ENCODE measurements at regions not wholly inside any gene's neighbourhood (a gene's known extent, or its start where the extent isn't known, plus 50 kb on each side); places are given as distances from the start of the nearest gene placed in this dataset.

- Histone ChIP-seq H3K4me1 (peaks cover 0 to 12% (median 0%) of the 10 kb centered on the region in 4 donors), H3K4me3 (no peak overlapping the region), H3K9me3 (no peaks in the 10 kb centered on the region), H3K36me3 (no peaks in the 10 kb centered on the region), H3K27ac (no peak overlapping the region), H3K27me3 (peaks cover 0 to 3% of the 10 kb centered on the region in 2 donors)
- WGBS, 2 donors: 58 to 64% methylated on average over 5 of the region's 5 CpGs
- TF ChIP-seq EP300 (IDR thresholded peaks at IDR 0.05) (no peak), CTCF (IDR thresholded peaks at IDR 0.05) (no peak), POLR2A (IDR thresholded peaks at IDR 0.05) (no peak)
- DNase-seq (ENCODE audit: low spot score in 2 of 2): no peak
Observed at GRCh38 chr15:69891070-69891536, 206.6 kb downstream of the TLE3 start.

GRCh38 chr15:69891606-69892005, 206.1 kb downstream of the TLE3 start:
- 85 to 90% methylated on average over 7 of the region's 7 CpGs for WGBS, 2 donors
- Histone ChIP-seq H3K4me1 (peaks cover 0 to 12% (median 0%) of the 10 kb centered on the region in 4 donors), H3K27me3 (no peaks in the 10 kb centered on the region), H3K27ac (no peak overlapping the region), H3K9me3 (no peaks in the 10 kb centered on the region), H3K36me3 (no peaks in the 10 kb centered on the region), H3K4me3 (no peak overlapping the region)
- no peak for DNase-seq (ENCODE audit: low spot score in 2 of 2)
- TF ChIP-seq POLR2A (IDR thresholded peaks at IDR 0.05): no peak
- no peak for TF ChIP-seq EP300 (IDR thresholded peaks at IDR 0.05)
- TF ChIP-seq CTCF (IDR thresholded peaks at IDR 0.05): no peak

- no peak overlapping the region for H3K4me3 ChIP-seq
- no peak for TF ChIP-seq POLR2A (IDR thresholded peaks at IDR 0.05)
- no peak for TF ChIP-seq EP300 (IDR thresholded peaks at IDR 0.05)
- TF ChIP-seq CTCF (IDR thresholded peaks at IDR 0.05): no peak
- H3K27ac ChIP-seq: no peak overlapping the region
- 67 to 68% methylated on average over 4 of the region's 4 CpGs for WGBS, 2 donors
- H3K36me3 ChIP-seq: no peaks in the 10 kb centered on the region
- no peaks in the 10 kb centered on the region for H3K27me3 ChIP-seq
- DNase-seq (ENCODE audit: low spot score in 2 of 2): no peak
- H3K9me3 ChIP-seq: no peaks in the 10 kb centered on the region
- peaks cover 0 to 12% (median 0%) of the 10 kb centered on the region in 4 donors for H3K4me1 ChIP-seq
Observed at GRCh38 chr15:69892351-69892750, 205.4 kb downstream of the TLE3 start.

- peaks cover 0 to 12% (median 0%) of the 10 kb centered on the region in 4 donors for H3K4me1 ChIP-seq
- H3K9me3 ChIP-seq: no peaks in the 10 kb centered on the region
- H3K36me3 ChIP-seq: no peaks in the 10 kb centered on the region
- H3K4me3 ChIP-seq: no peak overlapping the region
- TF ChIP-seq CTCF (IDR thresholded peaks at IDR 0.05): no peak
- no peak for DNase-seq (ENCODE audit: low spot score in 2 of 2)
- no peaks in the 10 kb centered on the region for H3K27me3 ChIP-seq
- no peak overlapping the region for H3K27ac ChIP-seq
- WGBS, 2 donors: 39 to 45% methylated on average over 2 of the region's 2 CpGs
Observed at GRCh38 chr15:69893086-69893485, 204.6 kb downstream of the TLE3 start.

- H3K27me3 ChIP-seq: no peaks in the 10 kb centered on the region
- no peak overlapping the region for H3K27ac ChIP-seq
- H3K4me1 ChIP-seq: peaks cover 0 to 12% (median 0%) of the 10 kb centered on the region in 4 donors
- H3K4me3 ChIP-seq: no peak overlapping the region
- WGBS, 2 donors: 28 to 45% methylated on average over 2 of the region's 2 CpGs
- H3K36me3 ChIP-seq: no peaks in the 10 kb centered on the region
- no peak for TF ChIP-seq POLR2A (IDR thresholded peaks at IDR 0.05)
- TF ChIP-seq CTCF (IDR thresholded peaks at IDR 0.05): no peak
- TF ChIP-seq EP300 (IDR thresholded peaks at IDR 0.05): peak in 1 of 2 donors; percentile 32
- peak in 1 of 2 donors; percentile 56 for DNase-seq (ENCODE audit: low spot score in 2 of 2)
- H3K9me3 ChIP-seq: no peaks in the 10 kb centered on the region
Observed at GRCh38 chr15:69893863-69894262, 203.9 kb downstream of the TLE3 start.

Measured in tibial nerve (tissue), 4 donors.